HepG2 (cell line): ENCODE measurements at regions not wholly inside any gene's neighbourhood (a gene's known extent, or its start where the extent isn't known, plus 50 kb on each side); places are given as distances from the start of the nearest gene placed in this dataset.
A peak's percentile ranks its signal among the peaks of the same experiment; 100 is the strongest.
"Not testable (repeated sequence)": the region's sequence is repeated elsewhere in the genome, so short reads cannot be mapped to it uniquely, and the experiment has no call there.

ENCODE experiments used
- ATAC-seq: fragments of 200-7000 bp; cut with Tn5 transposase; 3 replicates; pipeline ENCODE4 v1.9.1; 2020; ENCODE audit warnings: mild to moderate bottlenecking, moderate library complexity
- BruUV-seq: library from RNA; stranded (reverse); fragments of 400-500 nt; replicated peaks from 2 replicates; lab custom pipeline; 2021; lab: Mats Ljungman, UMichigan
- CTCF ChIA-PET: fragments of 300-600 bp; formaldehyde crosslinking; extraction: SDS; loops from one replicate; lab custom pipeline; 2021; ENCODE audit warnings: low total read pairs, inconsistent platforms, low intra/inter-chr PET ratio; lab: Yijun Ruan, JAX
- POLR2A ChIA-PET: fragments of 350-600 bp; sonication (Branson Sonifier 250); formaldehyde crosslinking; loops from one replicate; lab custom pipeline; 2020; ENCODE audit warnings: antibody characterized with exemption, inconsistent platforms; lab: Yijun Ruan, JAX
- DNase-seq: peaks from one replicate; pipeline ENCODE4 v3.0.0-alpha.2; 2015; ENCODE audit warnings: low spot score
- FAIRE-seq: peaks from 3 replicates; lab custom pipeline; 2011; peaks lifted over from hg19 to GRCh38; lab: Jason Lieb, UNC
- H2AFZ ChIP-seq: one replicate; pipeline ENCODE4 v1.6.1; 2011; ENCODE audit warnings: low read length, inconsistent platforms
- H3K27ac ChIP-seq: fragments of 300-600 bp; 3 replicates; pipeline ENCODE4 v1.8.0; 2011; ENCODE audit warnings: mixed run types, mild to moderate bottlenecking, mixed read lengths, low read length, inconsistent platforms; ENCODE audit not compliant: insufficient read depth; ENCODE audit errors: extremely low read length
- H3K27me3 ChIP-seq, 2 experiments: fragments of 200-600 bp in 1 of 2; 2 replicates in 1 of 2; 3 replicates in 1 of 2; pipeline versions ENCODE4 v1.6.0 to v1.8.0; 2011; ENCODE audit warnings: low read length in 2 of 2, mild to moderate bottlenecking in 2 of 2, moderate library complexity in 2 of 2, inconsistent platforms in 1 of 2; ENCODE audit not compliant: insufficient read depth in 2 of 2, control insufficient read depth in 1 of 2
- H3K36me3 ChIP-seq, 2 experiments: fragments of 200-600 bp in 1 of 2; replicated peaks in 1 of 2; 2 replicates in 1 of 2; 3 replicates in 1 of 2; pipeline versions ENCODE4 v1.5.1 to v1.8.0; 2011; ENCODE audit warnings: low read length in 2 of 2, inconsistent platforms in 1 of 2; ENCODE audit not compliant: insufficient read depth in 2 of 2, control insufficient read depth in 1 of 2
- H3K4me1 ChIP-seq: 2 replicates; pipeline ENCODE4 v1.5.1; 2012; ENCODE audit warnings: low read length, inconsistent platforms; ENCODE audit not compliant: insufficient read depth
- H3K4me2 ChIP-seq: 2 replicates; pipeline ENCODE4 v1.6.0; 2011; ENCODE audit warnings: low read depth, low read length, inconsistent platforms
- H3K4me3 ChIP-seq, 3 experiments: fragments of 200-600 bp in 1 of 3; sonication (generic), shearing (Covaris generic) in 1 of 3; replicated peaks in 1 of 3; 2 replicates each; pipeline ENCODE4 v1.5.1; 2011 to 2016; ENCODE audit warnings: low read length in 3 of 3, inconsistent platforms in 2 of 3, low read depth in 2 of 3, mild to moderate bottlenecking in 2 of 3, control low read depth in 1 of 3, mixed read lengths in 1 of 3; ENCODE audit not compliant: insufficient read depth in 1 of 3
- H3K79me2 ChIP-seq: one replicate; pipeline ENCODE4 v1.6.1; 2011; ENCODE audit warnings: low read length, inconsistent platforms; ENCODE audit not compliant: insufficient read depth
- H3K9ac ChIP-seq: 2 replicates; pipeline ENCODE4 v1.6.0; 2011; ENCODE audit warnings: mild to moderate bottlenecking, low read depth, low read length, inconsistent platforms; ENCODE audit not compliant: insufficient read depth
- H3K9me3 ChIP-seq: 2 replicates; pipeline ENCODE4 v1.5.1; 2012; ENCODE audit warnings: mild to moderate bottlenecking, low read length
- H4K20me1 ChIP-seq: 2 replicates; pipeline ENCODE4 v1.6.0; 2011; ENCODE audit warnings: inconsistent platforms, mild to moderate bottlenecking, low read length, moderate library complexity; ENCODE audit not compliant: insufficient read depth
- WGBS: methylation state at CpG from one replicate; pipeline ENCODE4 v1.1.6; 2017; ENCODE audit warnings: low lambda C conversion rate; 5-methylcytosine and 5-hydroxymethylcytosine counted together
- in situ Hi-C: cut with HindIII; loops from 2 replicates; pipeline ENCODE4 v1.10.0; 2017; ENCODE audit warnings: low pct_unique_long_range_greater_than_20kb; ENCODE audit not compliant: extremely low pct_ligation_motif_present
- intact Hi-C: fragments of 100-400 bp; cut with micrococcal nuclease; formaldehyde crosslinking; loops from one replicate; pipeline ENCODE4 v1.10.0; 2022; ENCODE audit not compliant: unreplicated experiment
- small RNA-seq, 3 experiments: library from RNA; depleted of rRNA; stranded (forward); fragments of <200 nt; gene quantifications; one replicate each; pipeline ENCODE3, GENCODE V24; 2012; ENCODE audit warnings: low read depth in 2 of 3, low replicate concordance in 1 of 3; ENCODE audit not compliant: insufficient read length in 3 of 3, insufficient read depth in 2 of 3

- H3K27me3 ChIP-seq, H3K4me2 ChIP-seq, H3K4me1 ChIP-seq, CTCF ChIA-PET, H3K36me3 ChIP-seq, in situ Hi-C loops, BruUV-seq, H3K9me3 ChIP-seq, H2AFZ ChIP-seq, DNase-seq, intact Hi-C loops, POLR2A ChIA-PET, H3K9ac ChIP-seq, H3K27ac ChIP-seq, FAIRE-seq, H3K4me3 ChIP-seq, H3K79me2 ChIP-seq, H4K20me1 ChIP-seq: not testable (repeated sequence)
- peak; percentile 97 for ATAC-seq
- WGBS, result no CpG with 5 or more reads among the region's 33 CpGs
Observed at GRCh38 chr1:120665250-120665577, 58.5 kb upstream of the NBPF26 start.

- H3K27ac ChIP-seq, POLR2A ChIA-PET, H3K79me2 ChIP-seq, ATAC-seq, H2AFZ ChIP-seq, H4K20me1 ChIP-seq, H3K27me3 ChIP-seq, H3K36me3 ChIP-seq, H3K4me2 ChIP-seq, in situ Hi-C loops, DNase-seq, BruUV-seq, H3K9ac ChIP-seq, intact Hi-C loops, CTCF ChIA-PET, H3K9me3 ChIP-seq, H3K4me3 ChIP-seq, FAIRE-seq, H3K4me1 ChIP-seq: not testable (repeated sequence)
- WGBS, result no CpG with 5 or more reads among the region's 1 CpG
Observed at GRCh38 chr1:120668187-120668586, 55.6 kb upstream of the NBPF26 start.

Small RNA genes lying in the stretch of these regions (small RNA-seq; reads per million reads assigned to genes)
- gene RF00004, result 0 reads per million in 3 experiments
